Suprapubic skin (tissue), 4 donors: ENCODE measurements at regions not wholly inside any gene's neighbourhood (a gene's known extent, or its start where the extent isn't known, plus 50 kb on each side); places are given as distances from the start of the nearest gene placed in this dataset.

Experiments
- DNase-seq, 2 donors: peaks; one replicate each; pipeline ENCODE4 v3.0.0-alpha.2; 2019; ENCODE audit warnings: low spot score in 2 of 2
- H3K27ac ChIP-seq: fragments of 200-600 bp; sonication (generic); one replicate; pipeline ENCODE4 v1.5.1; 2019
- H3K27me3 ChIP-seq: fragments of 200-600 bp; sonication (generic); one replicate; pipeline ENCODE4 v1.5.1; 2019
- H3K36me3 ChIP-seq: fragments of 200-600 bp; sonication (generic); one replicate; pipeline ENCODE4 v1.5.1; 2019
- H3K4me1 ChIP-seq: fragments of 200-600 bp; sonication (generic); one replicate; pipeline ENCODE4 v1.5.1; 2019
- H3K4me3 ChIP-seq: fragments of 200-600 bp; sonication (generic); one replicate; pipeline ENCODE4 v1.5.1; 2019; ENCODE audit warnings: mild to moderate bottlenecking
- H3K9me3 ChIP-seq: fragments of 200-600 bp; sonication (generic); one replicate; pipeline ENCODE4 v1.5.1; 2019
- CTCF ChIP-seq, 2 donors: fragments of 200-600 bp in 1 of 2; fragments of 450-650 bp in 1 of 2; sonication (generic) in 1 of 2; IDR thresholded peaks; one replicate each; pipeline ENCODE4 v1.5.1; 2016 to 2019; ENCODE audit warnings: antibody characterized with exemption in 2 of 2, mild to moderate bottlenecking in 1 of 2, moderate library complexity in 1 of 2
- EP300 ChIP-seq: sonication (generic); formaldehyde crosslinking; IDR thresholded peaks from one replicate; pipeline ENCODE4 v1.6.1; 2017; ENCODE audit warnings: antibody characterized with exemption
- POLR2A ChIP-seq, 2 donors: fragments of 450-650 bp; IDR thresholded peaks; one replicate each; pipeline ENCODE4 v1.6.1; 2017; ENCODE audit warnings: antibody characterized with exemption in 2 of 2, mild to moderate bottlenecking in 2 of 2, moderate library complexity in 2 of 2
- POLR2AphosphoS5 ChIP-seq, 3 donors: sonication (generic); formaldehyde crosslinking; IDR thresholded peaks; one replicate each; pipeline ENCODE4 v1.6.1; 2017; ENCODE audit warnings: antibody characterized with exemption in 3 of 3
- WGBS: methylation state at CpG from one replicate; pipeline ENCODE4 v1.1.5; 2018; 5-methylcytosine and 5-hydroxymethylcytosine counted together

GRCh38 chrX:51824061-51824460 is 69.4 kb upstream of the MAGED1 start:
- H3K27me3 ChIP-seq: no peaks in the 10 kb centered on the region
- no peaks in the 10 kb centered on the region for H3K4me1 ChIP-seq
- no peak overlapping the region for H3K4me3 ChIP-seq
- no peaks in the 10 kb centered on the region for H3K36me3 ChIP-seq
- no peaks in the 10 kb centered on the region for H3K9me3 ChIP-seq
- no peak for DNase-seq
- no peak overlapping the region for H3K27ac ChIP-seq
- WGBS: 74% methylated on average over 1 of the region's 1 CpG
- TF ChIP-seq CTCF (IDR thresholded peaks at IDR 0.05) (no peak), EP300 (no peak), POLR2A (IDR thresholded peaks at IDR 0.05) (no peak), POLR2AphosphoS5 (IDR thresholded peaks at IDR 0.05) (no peak)

- WGBS: 74% methylated on average over 3 of the region's 3 CpGs
- H3K27ac ChIP-seq: no peak overlapping the region
- DNase-seq: no peak
- H3K9me3 ChIP-seq: no peaks in the 10 kb centered on the region
- TF ChIP-seq POLR2A (IDR thresholded peaks at IDR 0.05) (no peak), CTCF (IDR thresholded peaks at IDR 0.05) (no peak), EP300 (no peak), POLR2AphosphoS5 (IDR thresholded peaks at IDR 0.05) (no peak)
- H3K4me1 ChIP-seq: no peaks in the 10 kb centered on the region
- H3K4me3 ChIP-seq: no peak overlapping the region
- no peaks in the 10 kb centered on the region for H3K27me3 ChIP-seq
- H3K36me3 ChIP-seq: no peaks in the 10 kb centered on the region
Measured at GRCh38 chrX:51825436-51825835, 68.0 kb upstream of the MAGED1 start.

GRCh38 chrX:51834076-51834475 is 59.3 kb upstream of the MAGED1 start:
- H3K9me3 ChIP-seq: no peaks in the 10 kb centered on the region
- no peak for TF ChIP-seq EP300
- TF ChIP-seq CTCF (IDR thresholded peaks at IDR 0.05): no peak
- TF ChIP-seq POLR2A (IDR thresholded peaks at IDR 0.05): no peak
- TF ChIP-seq POLR2AphosphoS5 (IDR thresholded peaks at IDR 0.05): no peak
- no peaks in the 10 kb centered on the region for H3K4me1 ChIP-seq
- no peaks in the 10 kb centered on the region for H3K36me3 ChIP-seq
- no peak for DNase-seq
- no peak overlapping the region for H3K27ac ChIP-seq
- no peaks in the 10 kb centered on the region for H3K27me3 ChIP-seq
- WGBS: 38% methylated on average over 1 of the region's 1 CpG
- H3K4me3 ChIP-seq: no peak overlapping the region

- no peaks in the 10 kb centered on the region for H3K27me3 ChIP-seq
- no peaks in the 10 kb centered on the region for H3K36me3 ChIP-seq
- TF ChIP-seq POLR2A (IDR thresholded peaks at IDR 0.05): no peak
- TF ChIP-seq POLR2AphosphoS5 (IDR thresholded peaks at IDR 0.05): no peak
- TF ChIP-seq EP300: no peak
- TF ChIP-seq CTCF (IDR thresholded peaks at IDR 0.05): no peak
- WGBS: 96% methylated on average over 5 of the region's 5 CpGs
- DNase-seq: no peak
- no peaks in the 10 kb centered on the region for H3K9me3 ChIP-seq
- no peak overlapping the region for H3K27ac ChIP-seq
- H3K4me3 ChIP-seq: no peak overlapping the region
- H3K4me1 ChIP-seq: no peaks in the 10 kb centered on the region
Measured at GRCh38 chrX:51836823-51837222, 56.6 kb upstream of the MAGED1 start.

- TF ChIP-seq EP300 (no peak), CTCF (IDR thresholded peaks at IDR 0.05) (no peak), POLR2AphosphoS5 (IDR thresholded peaks at IDR 0.05) (no peak), POLR2A (IDR thresholded peaks at IDR 0.05) (no peak)
- DNase-seq: no peak
- no peaks in the 10 kb centered on the region for H3K9me3 ChIP-seq
- H3K27ac ChIP-seq: no peak overlapping the region
- no peaks in the 10 kb centered on the region for H3K36me3 ChIP-seq
- H3K4me1 ChIP-seq: no peaks in the 10 kb centered on the region
- no peak overlapping the region for H3K4me3 ChIP-seq
- H3K27me3 ChIP-seq: no peaks in the 10 kb centered on the region
- 66% methylated on average over 3 of the region's 3 CpGs for WGBS
Measured at GRCh38 chrX:51837451-51837850, 56.0 kb upstream of the MAGED1 start.
